ENCODE measurements at regions not wholly inside any gene's neighbourhood (a gene's known extent, or its start where the extent isn't known, plus 50 kb on each side); places are given as distances from the start of the nearest gene placed in this dataset.

- no peak for DNase-seq
- no peaks in the 10 kb centered on the region for H3K9me3 Mint-ChIP-seq (ENCODE audit: low read depth)
- no peak overlapping the region for H3K27ac Mint-ChIP-seq
- no peak overlapping the region for H3K4me3 Mint-ChIP-seq
- H3K36me3 Mint-ChIP-seq = no peaks in the 10 kb centered on the region
- ATAC-seq = no peak
- no peaks in the 10 kb centered on the region for H3K4me1 Mint-ChIP-seq
- CTCF ChIA-PET = no interaction called here
- peaks cover 2% of the 10 kb centered on the region for H3K27me3 Mint-ChIP-seq
These were observed 211.3 kb downstream of the GPD2 start for GRCh38 chr2:156647377-156648010.

- CTCF ChIA-PET = no interaction called here
- Mint-ChIP-seq H3K9me3 (ENCODE audit: low read depth) (no peaks in the 10 kb centered on the region), H3K4me3 (no peak overlapping the region), H3K36me3 (no peaks in the 10 kb centered on the region), H3K27ac (no peak overlapping the region), H3K4me1 (no peaks in the 10 kb centered on the region), H3K27me3 (peaks cover 2% of the 10 kb centered on the region)
- ATAC-seq = no peak
- DNase-seq = no peak
These were observed 212.3 kb downstream of the GPD2 start for GRCh38 chr2:156648522-156648921.

DNA sequence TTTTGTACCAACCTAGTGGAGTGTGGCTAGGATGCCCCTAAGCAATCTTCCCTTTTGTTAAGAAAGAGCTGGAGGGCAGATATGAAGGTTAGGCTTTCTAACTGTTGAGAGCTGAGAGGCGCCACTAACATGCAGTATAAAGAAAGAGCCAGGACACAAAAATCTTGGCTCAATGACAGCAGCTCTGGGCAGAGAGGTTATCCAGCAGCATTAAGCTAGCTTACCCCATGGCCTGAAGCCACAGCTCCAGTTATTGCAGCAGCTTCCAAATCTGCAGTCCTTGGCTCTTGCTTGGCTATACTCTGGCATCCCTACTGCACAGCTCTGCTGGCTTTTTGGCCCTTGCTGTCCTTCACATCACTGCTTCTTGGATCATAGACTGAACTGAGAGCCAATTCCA is 213.4 kb downstream of the GPD2 start:
- H3K36me3 Mint-ChIP-seq = no peaks in the 10 kb centered on the region
- peaks cover 2% of the 10 kb centered on the region for H3K27me3 Mint-ChIP-seq
- H3K4me1 Mint-ChIP-seq = no peaks in the 10 kb centered on the region
- H3K27ac Mint-ChIP-seq = no peak overlapping the region
- no peak for ATAC-seq
- DNase-seq = no peak
- H3K4me3 Mint-ChIP-seq = no peak overlapping the region
- CTCF ChIA-PET = no interaction called here
- H3K9me3 Mint-ChIP-seq (ENCODE audit: low read depth) = no peaks in the 10 kb centered on the region

DNA sequence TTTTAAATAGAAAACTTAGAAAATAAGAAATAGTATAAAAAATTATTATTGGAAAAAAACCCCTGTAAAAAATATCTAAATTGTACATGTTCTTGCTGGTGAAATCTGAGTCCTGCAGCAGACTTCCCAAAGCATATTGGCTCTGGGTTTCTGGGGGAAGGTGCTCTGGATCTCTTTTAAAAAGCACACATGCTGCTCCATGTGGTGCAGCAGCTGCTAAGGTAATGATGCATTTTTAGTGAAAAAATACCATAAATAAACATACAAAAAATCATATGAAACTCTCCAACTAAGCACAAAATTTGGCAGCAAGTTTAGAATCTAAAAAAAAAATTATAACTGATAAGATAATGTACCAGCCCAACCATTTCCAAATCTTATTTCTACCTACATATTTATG is 216.5 kb downstream of the GPD2 start:
- Mint-ChIP-seq H3K36me3 (no peaks in the 10 kb centered on the region), H3K27me3 (peaks cover 5% of the 10 kb centered on the region), H3K4me1 (no peaks in the 10 kb centered on the region), H3K27ac (no peak overlapping the region), H3K4me3 (no peak overlapping the region), H3K9me3 (ENCODE audit: low read depth) (no peaks in the 10 kb centered on the region)
- DNase-seq = no peak
- ATAC-seq = no peak
- CTCF ChIA-PET = no interaction called here

GRCh38 chr2:156653675-156654074 is 217.5 kb downstream of the GPD2 start:
- CTCF ChIA-PET = no interaction called here
- H3K27ac Mint-ChIP-seq = no peak overlapping the region
- no peak for ATAC-seq
- no peaks in the 10 kb centered on the region for H3K36me3 Mint-ChIP-seq
- no peaks in the 10 kb centered on the region for H3K4me1 Mint-ChIP-seq
- no peaks in the 10 kb centered on the region for H3K9me3 Mint-ChIP-seq (ENCODE audit: low read depth)
- no peak overlapping the region for H3K4me3 Mint-ChIP-seq
- H3K27me3 Mint-ChIP-seq = peaks cover 7% of the 10 kb centered on the region
- no peak for DNase-seq

DNA sequence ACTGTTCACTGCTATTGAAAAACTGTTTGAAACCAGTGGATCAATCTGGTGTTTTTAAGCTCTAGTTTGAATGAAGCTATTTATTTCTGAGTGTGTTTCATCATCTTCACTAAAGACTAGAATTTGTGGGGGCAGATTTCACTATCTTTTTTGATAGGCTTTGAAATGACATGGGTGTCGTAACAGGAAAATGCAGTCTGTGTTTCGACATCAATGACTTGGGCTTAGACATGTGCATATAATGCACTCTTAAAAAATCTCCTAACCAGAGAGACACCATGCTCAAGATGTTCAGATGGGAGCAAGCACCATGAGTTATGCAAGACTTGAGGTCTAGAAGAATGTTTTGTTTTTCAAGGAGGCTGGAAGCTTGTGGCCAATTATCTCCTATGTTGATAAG is 221.6 kb downstream of the GPD2 start:
- CTCF ChIA-PET = no interaction called here
- DNase-seq = no peak
- no peaks in the 10 kb centered on the region for H3K36me3 Mint-ChIP-seq
- no peak for ATAC-seq
- H3K27ac Mint-ChIP-seq = no peak overlapping the region
- H3K9me3 Mint-ChIP-seq (ENCODE audit: low read depth) = no peaks in the 10 kb centered on the region
- peaks cover 9% of the 10 kb centered on the region for H3K27me3 Mint-ChIP-seq
- H3K4me3 Mint-ChIP-seq = no peak overlapping the region
- H3K4me1 Mint-ChIP-seq = no peaks in the 10 kb centered on the region

DNA sequence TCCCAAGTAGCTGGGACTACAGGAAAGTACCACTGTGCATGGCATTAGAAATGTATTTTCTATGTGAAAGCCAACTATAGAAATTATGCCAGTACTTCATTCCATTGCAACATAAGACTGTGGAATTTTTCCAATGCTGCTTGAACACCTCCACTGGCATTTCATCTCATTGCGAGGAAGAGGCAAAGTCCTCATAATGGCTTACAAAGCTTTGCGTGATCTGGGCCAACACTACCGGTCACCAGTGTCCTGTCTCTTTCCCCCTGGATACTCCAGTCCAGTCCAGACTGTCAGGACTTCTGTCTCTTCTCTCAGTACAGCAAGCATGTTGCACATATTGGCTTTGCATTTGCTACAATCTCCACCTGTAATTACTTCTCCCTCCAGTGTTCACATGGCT is 223.5 kb downstream of the GPD2 start:
- Mint-ChIP-seq H3K27ac (no peak overlapping the region), H3K27me3 (peaks cover 9% of the 10 kb centered on the region), H3K4me1 (peaks cover 6% of the 10 kb centered on the region), H3K4me3 (no peak overlapping the region), H3K36me3 (no peaks in the 10 kb centered on the region), H3K9me3 (ENCODE audit: low read depth) (no peaks in the 10 kb centered on the region)
- CTCF ChIA-PET = no interaction called here
- DNase-seq = no peak
- ATAC-seq = no peak

DNA sequence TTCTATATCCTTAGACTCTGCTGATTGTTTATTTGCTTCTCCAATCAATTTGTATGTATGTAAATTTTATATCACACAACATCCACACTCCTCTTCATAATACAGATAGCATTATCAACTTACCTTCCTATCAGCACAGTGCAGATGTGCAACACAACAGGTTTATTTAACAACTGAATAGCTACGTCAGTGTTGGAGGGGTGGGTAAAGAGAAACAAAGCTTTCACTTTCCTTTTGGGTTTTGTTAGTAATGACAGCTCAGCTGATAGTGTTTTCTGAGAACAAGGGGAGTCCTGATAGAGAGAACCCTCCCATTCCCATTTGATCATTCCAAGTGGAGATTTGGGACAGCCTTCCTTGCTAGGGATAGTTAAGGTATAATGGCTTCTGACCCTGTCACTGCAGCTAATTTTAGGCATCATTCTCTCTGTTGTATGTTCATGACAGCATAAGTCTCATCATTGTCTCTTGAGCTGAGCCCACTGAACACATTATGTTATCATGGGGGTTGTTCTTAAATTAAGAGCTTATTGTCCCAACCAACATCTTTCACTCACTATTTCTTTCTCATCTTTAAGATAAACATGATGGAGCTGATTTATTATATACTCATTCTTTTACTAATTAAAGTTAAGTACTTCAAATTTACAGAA is 227.7 kb downstream of the GPD2 start:
- Mint-ChIP-seq H3K27ac (peak overlapping the region; percentile 23), H3K27me3 (peaks cover 2% of the 10 kb centered on the region), H3K4me1 (peaks cover 14% of the 10 kb centered on the region), H3K9me3 (ENCODE audit: low read depth) (peaks cover 5% of the 10 kb centered on the region), H3K4me3 (peak overlapping the region; percentile 43), H3K36me3 (peaks cover 4% of the 10 kb centered on the region)
- CTCF ChIA-PET = interaction anchor here (1.7 kb wide), 1 partner anchor 227 kb away, joined by 3 read pairs; no protein-coding TSS in a partner anchor
- DNase-seq (no peak), ATAC-seq (peak; percentile 78)

DNA sequence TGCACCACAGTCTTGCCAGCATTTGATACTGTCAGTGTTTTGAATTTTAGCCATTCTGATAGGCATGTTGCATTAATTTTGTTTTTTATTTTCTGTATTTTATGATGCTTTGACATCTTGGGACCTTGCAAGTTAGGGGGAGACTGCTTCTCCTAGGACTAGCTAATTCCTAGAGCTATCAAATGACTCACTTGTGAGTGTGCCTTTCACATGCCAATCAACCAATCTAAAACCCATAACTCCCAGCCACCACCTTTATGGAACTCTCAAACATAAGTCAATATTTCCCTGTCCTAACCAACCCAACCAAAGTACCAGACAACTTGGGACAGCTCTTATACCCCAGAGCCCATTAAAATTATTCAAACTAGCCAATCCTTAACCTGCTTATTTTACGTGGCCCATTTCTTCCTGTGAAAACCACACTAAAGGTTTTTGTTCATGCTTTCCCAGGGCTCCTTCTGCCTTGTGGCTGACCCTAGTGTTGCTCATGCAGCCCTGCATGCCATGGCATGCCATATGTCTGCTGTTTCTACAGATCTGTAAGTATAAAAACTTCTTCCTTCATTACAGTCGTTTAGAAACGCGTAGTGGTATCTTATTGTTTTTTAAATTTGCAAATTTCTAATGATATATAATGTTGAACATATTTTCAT is 230.1 kb downstream of the GPD2 start:
- ATAC-seq (no peak), DNase-seq (no peak)
- H3K4me1 Mint-ChIP-seq = peaks cover 14% of the 10 kb centered on the region
- no peak overlapping the region for H3K27ac Mint-ChIP-seq
- H3K9me3 Mint-ChIP-seq (ENCODE audit: low read depth) = peaks cover 7% of the 10 kb centered on the region
- H3K36me3 Mint-ChIP-seq = peaks cover 4% of the 10 kb centered on the region
- H3K4me3 Mint-ChIP-seq = no peak overlapping the region
- no peaks in the 10 kb centered on the region for H3K27me3 Mint-ChIP-seq
- CTCF ChIA-PET = no interaction called here

DNA sequence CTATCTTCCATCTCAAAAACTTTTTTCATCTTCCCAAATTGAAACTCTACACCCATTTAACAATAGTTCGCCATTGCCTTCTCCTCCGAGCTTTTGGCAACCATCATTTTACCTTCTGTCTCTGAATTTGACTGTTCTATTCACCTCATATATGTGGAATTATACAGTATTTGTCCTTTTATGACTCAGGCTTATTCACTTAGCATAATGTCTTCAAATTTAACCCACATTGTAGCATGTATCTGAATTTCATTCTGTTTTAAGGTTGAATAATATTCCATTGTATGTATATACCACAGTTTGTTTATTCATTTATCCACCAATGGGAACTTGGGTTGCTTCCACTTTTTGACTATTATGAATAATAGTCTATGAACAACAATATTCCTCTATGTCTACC is 233.9 kb downstream of the GPD2 start:
- Mint-ChIP-seq H3K4me1 (peaks cover 8% of the 10 kb centered on the region), H3K9me3 (ENCODE audit: low read depth) (peaks cover 7% of the 10 kb centered on the region), H3K27me3 (no peaks in the 10 kb centered on the region), H3K27ac (no peak overlapping the region), H3K36me3 (peaks cover 4% of the 10 kb centered on the region), H3K4me3 (no peak overlapping the region)
- no peak for DNase-seq
- CTCF ChIA-PET = no interaction called here
- no peak for ATAC-seq

- Mint-ChIP-seq H3K4me3 (no peak overlapping the region), H3K27ac (no peak overlapping the region), H3K4me1 (no peaks in the 10 kb centered on the region), H3K27me3 (no peaks in the 10 kb centered on the region), H3K36me3 (peaks cover 4% of the 10 kb centered on the region), H3K9me3 (ENCODE audit: low read depth) (peaks cover 7% of the 10 kb centered on the region)
- DNase-seq (no peak), ATAC-seq (no peak)
- CTCF ChIA-PET = no interaction called here
These were observed 235.7 kb downstream of the GPD2 start for GRCh38 chr2:156671706-156672361.

DNA sequence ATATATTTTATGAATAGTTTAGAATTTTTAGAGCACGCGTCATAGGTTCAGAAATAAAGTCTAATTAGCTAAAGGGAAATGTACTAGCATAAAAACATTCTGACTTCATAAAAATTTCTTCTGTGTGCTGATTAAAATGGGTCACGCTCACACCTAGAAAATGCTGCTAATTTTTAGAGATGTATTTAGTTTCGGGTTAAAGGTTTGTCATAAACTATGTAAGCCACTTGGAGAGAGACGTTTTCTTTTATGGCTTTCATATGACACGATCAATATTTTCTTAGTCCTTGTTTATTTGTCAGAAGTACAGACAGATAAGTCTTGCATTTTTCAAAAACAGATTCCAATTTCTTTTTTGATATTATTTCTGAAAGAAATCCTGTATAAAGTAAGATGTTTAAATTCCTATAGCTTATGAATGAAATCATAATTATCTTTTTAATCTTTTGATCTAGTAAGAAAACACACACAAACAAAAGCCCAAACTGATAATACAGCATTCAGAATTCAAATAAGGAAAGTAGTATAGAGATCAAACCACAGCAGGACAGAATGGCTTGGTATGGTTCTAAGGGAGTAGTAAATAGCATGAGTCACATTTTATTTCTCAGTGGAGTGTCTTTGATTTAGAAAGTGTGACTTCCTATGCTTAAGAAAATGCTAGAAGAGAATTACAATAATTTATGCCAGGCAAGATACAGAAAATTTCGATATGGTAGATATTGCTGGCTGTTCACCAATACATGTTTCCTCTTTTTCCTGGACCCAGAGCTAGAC is 236.6 kb downstream of the GPD2 start:
- ATAC-seq (no peak), DNase-seq (no peak)
- Mint-ChIP-seq H3K4me3 (no peak overlapping the region), H3K36me3 (peaks cover 2% of the 10 kb centered on the region), H3K27me3 (peaks cover 1% of the 10 kb centered on the region), H3K4me1 (no peaks in the 10 kb centered on the region), H3K27ac (no peak overlapping the region), H3K9me3 (ENCODE audit: low read depth) (peaks cover 7% of the 10 kb centered on the region)
- CTCF ChIA-PET = no interaction called here

DNA sequence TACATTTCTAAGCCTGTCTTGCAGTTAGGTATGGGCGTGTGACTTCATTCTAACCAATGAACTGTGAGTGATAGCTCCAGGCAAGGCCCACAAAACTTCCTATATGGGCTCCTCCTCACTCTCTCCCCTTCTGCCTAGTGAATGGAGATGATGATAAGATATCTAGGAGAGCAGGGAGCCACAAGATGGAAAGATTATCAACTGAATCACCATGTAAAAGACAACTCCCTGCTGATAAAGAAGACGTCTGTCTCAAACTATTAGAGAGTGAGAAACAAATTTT is 237.1 kb downstream of the GPD2 start:
- DNase-seq (no peak), ATAC-seq (no peak)
- Mint-ChIP-seq H3K4me3 (no peak overlapping the region), H3K27ac (no peak overlapping the region), H3K27me3 (peaks cover 3% of the 10 kb centered on the region), H3K9me3 (ENCODE audit: low read depth) (peaks cover 5% of the 10 kb centered on the region), H3K36me3 (peaks cover 2% of the 10 kb centered on the region), H3K4me1 (no peaks in the 10 kb centered on the region)
- CTCF ChIA-PET = no interaction called here
